ENCODE measurements at regions not wholly inside any gene's neighbourhood (a gene's known extent, or its start where the extent isn't known, plus 50 kb on each side); places are given as distances from the start of the nearest gene placed in this dataset.

DNA sequence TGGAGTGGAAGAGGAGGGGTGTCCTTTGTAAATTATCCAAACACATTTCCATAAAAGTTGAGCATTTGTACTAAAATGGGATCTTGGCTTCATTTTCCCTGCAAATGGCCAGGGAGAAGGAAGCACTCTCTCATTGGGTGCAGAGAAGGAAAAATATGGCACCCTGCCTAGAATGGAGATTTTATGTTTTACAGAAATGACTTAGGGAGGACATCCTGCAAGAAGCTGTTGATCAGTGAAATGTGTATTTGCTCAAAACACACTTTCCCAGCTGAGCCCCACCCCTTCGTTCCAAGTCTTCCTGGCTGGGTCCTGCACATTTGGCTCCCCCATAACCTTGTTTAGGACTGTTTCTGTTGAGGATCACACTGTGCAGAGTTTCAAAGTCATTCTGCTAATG lies 213.5 kb upstream of the TAPT1 start:
- H3K27me3 ChIP-seq (ENCODE audit: insufficient read depth, low read depth), result no peaks in the 10 kb centered on the region
- H3K9me2 ChIP-seq (ENCODE audit: insufficient read depth), result no peaks in the 10 kb centered on the region
- no peak overlapping the region for H3K4me3 ChIP-seq
- H3K9me3 ChIP-seq (ENCODE audit: insufficient read depth, low read depth), result no peaks in the 10 kb centered on the region; the same call in 1 of the 2 replicates
- no peak overlapping the region for H3K27ac ChIP-seq
- ChIA-PET POLR2A (ENCODE audit: unreplicated experiment) (no interaction called here), CTCF (no interaction called here)
- no peak for DNase-seq
- no peak overlapping the region for H2AFZ ChIP-seq
- H3K36me3 ChIP-seq (ENCODE audit: low read depth), result no peaks in the 10 kb centered on the region
- TF ChIP-seq, protein P1, sequence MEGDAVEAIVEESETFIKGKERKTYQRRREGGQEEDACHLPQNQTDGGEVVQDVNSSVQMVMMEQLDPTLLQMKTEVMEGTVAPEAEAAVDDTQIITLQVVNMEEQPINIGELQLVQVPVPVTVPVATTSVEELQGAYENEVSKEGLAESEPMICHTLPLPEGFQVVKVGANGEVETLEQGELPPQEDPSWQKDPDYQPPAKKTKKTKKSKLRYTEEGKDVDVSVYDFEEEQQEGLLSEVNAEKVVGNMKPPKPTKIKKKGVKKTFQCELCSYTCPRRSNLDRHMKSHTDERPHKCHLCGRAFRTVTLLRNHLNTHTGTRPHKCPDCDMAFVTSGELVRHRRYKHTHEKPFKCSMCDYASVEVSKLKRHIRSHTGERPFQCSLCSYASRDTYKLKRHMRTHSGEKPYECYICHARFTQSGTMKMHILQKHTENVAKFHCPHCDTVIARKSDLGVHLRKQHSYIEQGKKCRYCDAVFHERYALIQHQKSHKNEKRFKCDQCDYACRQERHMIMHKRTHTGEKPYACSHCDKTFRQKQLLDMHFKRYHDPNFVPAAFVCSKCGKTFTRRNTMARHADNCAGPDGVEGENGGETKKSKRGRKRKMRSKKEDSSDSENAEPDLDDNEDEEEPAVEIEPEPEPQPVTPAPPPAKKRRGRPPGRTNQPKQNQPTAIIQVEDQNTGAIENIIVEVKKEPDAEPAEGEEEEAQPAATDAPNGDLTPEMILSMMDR (conservative IDR thresholded peaks at IDR 0.05), result no peak
- intact Hi-C loops (cut with micrococcal nuclease; ENCODE audit: unreplicated experiment), result loop anchor here (10.0 kb wide), 3 partner anchors 145 to 635 kb away; no protein-coding TSS in a partner anchor
- BruUV-seq (replicated peaks), result no TSS peak
- no peaks in the 10 kb centered on the region for H3K4me1 ChIP-seq (replicated peaks; ENCODE audit: insufficient read depth)
- H3K79me2 ChIP-seq (ENCODE audit: low read depth), result no peaks in the 10 kb centered on the region
- H3K4me2 ChIP-seq, result no peak overlapping the region
- no peaks in the 10 kb centered on the region for H4K20me1 ChIP-seq (ENCODE audit: insufficient read depth)
- H3F3A ChIP-seq (ENCODE audit: insufficient read depth, low read depth), result no peaks in the 10 kb centered on the region

DNA sequence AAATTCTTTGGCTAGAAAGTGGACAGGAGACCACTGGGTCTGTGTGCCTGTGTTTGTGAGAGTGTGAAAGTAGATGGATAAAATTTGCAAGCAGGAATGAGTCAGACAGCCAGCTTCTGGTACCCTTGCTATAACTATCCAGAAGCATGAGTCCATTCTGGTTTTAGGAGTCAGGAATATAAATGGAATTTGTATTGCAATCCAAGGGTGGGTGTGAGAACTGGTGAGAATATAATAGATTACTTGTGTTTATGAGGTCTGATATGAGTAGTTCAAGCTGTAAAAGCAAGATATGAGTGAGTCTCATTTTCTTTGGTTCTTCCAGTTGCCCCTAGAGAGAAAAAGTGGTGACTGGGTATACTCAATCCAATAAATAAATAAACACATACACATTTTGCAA lies 212.7 kb upstream of the TAPT1 start:
- Histone ChIP-seq H3F3A (ENCODE audit: insufficient read depth, low read depth) (no peaks in the 10 kb centered on the region), H3K4me1 (replicated peaks; ENCODE audit: insufficient read depth) (no peaks in the 10 kb centered on the region), H3K27ac (no peak overlapping the region), H3K9me3 (ENCODE audit: insufficient read depth, low read depth) (no peaks in the 10 kb centered on the region; the same call in 1 of the 2 replicates), H3K4me2 (no peak overlapping the region), H4K20me1 (ENCODE audit: insufficient read depth) (no peaks in the 10 kb centered on the region), H2AFZ (no peak overlapping the region), H3K36me3 (ENCODE audit: low read depth) (no peaks in the 10 kb centered on the region), H3K27me3 (ENCODE audit: insufficient read depth, low read depth) (no peaks in the 10 kb centered on the region), H3K9me2 (ENCODE audit: insufficient read depth) (no peaks in the 10 kb centered on the region), H3K79me2 (ENCODE audit: low read depth) (no peaks in the 10 kb centered on the region), H3K4me3 (no peak overlapping the region)
- intact Hi-C loops (cut with micrococcal nuclease; ENCODE audit: unreplicated experiment), result no loop called here
- TF ChIP-seq EZH2 (IDR thresholded peaks at IDR 0.05; ENCODE audit: low read depth), result no peak
- no TSS peak for BruUV-seq (replicated peaks)
- CTCF ChIA-PET, result no interaction called here
- POLR2A ChIA-PET (ENCODE audit: unreplicated experiment), result no interaction called here
- DNase-seq, result no peak

DNA sequence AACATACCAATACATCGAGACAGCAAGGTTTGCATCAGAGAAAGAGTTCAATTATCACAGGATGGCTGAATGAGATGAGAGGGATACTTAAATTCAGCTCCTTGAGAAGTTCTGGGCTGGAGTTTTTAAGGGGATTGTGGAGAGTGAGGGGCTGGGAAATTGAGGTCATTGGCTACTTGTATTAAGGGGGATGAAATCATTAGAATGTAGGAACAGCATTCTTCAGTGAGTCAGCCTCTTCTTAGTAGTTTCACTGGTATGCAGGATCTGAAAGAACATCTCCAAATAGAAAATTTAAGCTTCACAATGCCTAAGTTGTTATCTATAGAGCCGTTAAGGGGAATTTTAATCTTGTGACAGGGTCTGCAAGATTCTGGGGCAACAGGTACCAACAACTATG lies 211.6 kb upstream of the TAPT1 start:
- ChIA-PET CTCF (no interaction called here), POLR2A (ENCODE audit: unreplicated experiment) (no interaction called here)
- no peaks in the 10 kb centered on the region for H3K4me1 ChIP-seq (replicated peaks; ENCODE audit: insufficient read depth)
- no peak overlapping the region for H3K27ac ChIP-seq
- H3K4me3 ChIP-seq, result no peak overlapping the region
- H3K9me2 ChIP-seq (ENCODE audit: insufficient read depth), result no peaks in the 10 kb centered on the region
- H3K79me2 ChIP-seq (ENCODE audit: low read depth), result no peaks in the 10 kb centered on the region
- no peaks in the 10 kb centered on the region for H3K27me3 ChIP-seq (ENCODE audit: insufficient read depth, low read depth)
- H4K20me1 ChIP-seq (ENCODE audit: insufficient read depth), result no peaks in the 10 kb centered on the region
- no peak overlapping the region for H2AFZ ChIP-seq
- no peaks in the 10 kb centered on the region for H3F3A ChIP-seq (ENCODE audit: insufficient read depth, low read depth)
- BruUV-seq (replicated peaks), result no TSS peak
- intact Hi-C loops (cut with micrococcal nuclease; ENCODE audit: unreplicated experiment), result no loop called here
- H3K9me3 ChIP-seq (ENCODE audit: insufficient read depth, low read depth), result no peaks in the 10 kb centered on the region; the same call in 1 of the 2 replicates
- DNase-seq, result no peak
- no peak overlapping the region for H3K4me2 ChIP-seq
- no peaks in the 10 kb centered on the region for H3K36me3 ChIP-seq (ENCODE audit: low read depth)
- TF ChIP-seq, protein P1 (conservative IDR thresholded peaks at IDR 0.05), result no peak
- TF ChIP-seq EZH2 (IDR thresholded peaks at IDR 0.05; ENCODE audit: low read depth), result no peak

DNA sequence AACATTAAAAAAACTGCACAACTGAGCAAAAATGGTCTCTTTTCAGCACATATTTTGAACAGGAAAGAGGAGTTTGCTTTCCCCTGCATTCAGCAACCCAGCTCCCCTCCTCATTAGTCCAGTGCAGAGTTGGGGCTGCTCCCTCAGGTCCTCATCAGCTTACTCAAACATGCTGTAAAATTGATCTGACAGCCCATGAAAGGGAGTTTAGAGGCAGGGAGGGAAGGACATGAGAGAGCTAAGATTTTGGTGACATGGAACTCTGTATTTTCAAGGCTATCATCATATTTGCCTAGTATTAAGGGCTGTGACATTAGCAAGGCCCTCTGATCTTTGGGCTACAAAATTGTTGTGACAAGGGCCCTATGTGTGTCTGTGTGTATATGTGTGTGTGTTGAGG lies 205.6 kb upstream of the TAPT1 start:
- Histone ChIP-seq H3K36me3 (ENCODE audit: low read depth) (no peaks in the 10 kb centered on the region), H2AFZ (no peak overlapping the region), H3K27me3 (ENCODE audit: insufficient read depth, low read depth) (no peaks in the 10 kb centered on the region), H4K20me1 (ENCODE audit: insufficient read depth) (no peaks in the 10 kb centered on the region), H3K4me3 (no peak overlapping the region), H3K79me2 (ENCODE audit: low read depth) (no peaks in the 10 kb centered on the region), H3K4me2 (no peak overlapping the region), H3K9me2 (ENCODE audit: insufficient read depth) (no peaks in the 10 kb centered on the region), H3K4me1 (replicated peaks; ENCODE audit: insufficient read depth) (no peaks in the 10 kb centered on the region), H3F3A (ENCODE audit: insufficient read depth, low read depth) (no peaks in the 10 kb centered on the region), H3K9me3 (ENCODE audit: insufficient read depth, low read depth) (no peaks in the 10 kb centered on the region), H3K27ac (no peak overlapping the region)
- CTCF ChIA-PET, result no interaction called here
- BruUV-seq (replicated peaks), result no TSS peak
- TF ChIP-seq EZH2 (IDR thresholded peaks at IDR 0.05; ENCODE audit: low read depth), result no peak
- TF ChIP-seq, protein P1 (conservative IDR thresholded peaks at IDR 0.05), result no peak
- intact Hi-C loops (cut with micrococcal nuclease; ENCODE audit: unreplicated experiment), result no loop called here
- POLR2A ChIA-PET (ENCODE audit: unreplicated experiment), result no interaction called here
- DNase-seq, result no peak

Data from PC-9 (cell line).